H1 (cell line): ENCODE measurements at regions not wholly inside any gene's neighbourhood (a gene's known extent, or its start where the extent isn't known, plus 50 kb on each side); places are given as distances from the start of the nearest gene placed in this dataset.

Experiments
- CTCF ChIA-PET: fragments of 300-600 bp; sonication (Branson Sonifier 250); formaldehyde crosslinking; loops from one replicate; lab custom pipeline; 2021; ENCODE audit not compliant: partially characterized antibody; lab: Charles Lee
- POLR2A ChIA-PET: fragments of 300-600 bp; sonication (Branson Sonifier 250); formaldehyde crosslinking; loops from one replicate; lab custom pipeline; 2021; ENCODE audit warnings: inconsistent platforms; ENCODE audit not compliant: partially characterized antibody; lab: Charles Lee
- DNase-seq, 2 experiments: peaks; one replicate each; pipeline versions ENCODE4 v3.0.0 to v3.0.0-alpha.2; 2010 to 2022; ENCODE audit warnings: low spot score in 2 of 2, low read depth in 1 of 2, mixed read lengths in 1 of 2
- FAIRE-seq: peaks from 2 replicates; lab custom pipeline; 2011; peaks lifted over from hg19 to GRCh38; lab: Jason Lieb, UNC
- H2AFZ ChIP-seq: 2 replicates; pipeline ENCODE4 v1.8.1; 2012; ENCODE audit warnings: low read length, inconsistent platforms
- H2AK5ac ChIP-seq: 2 replicates; pipeline ENCODE4 v1.6.1; 2013; ENCODE audit warnings: low read depth, low read length
- H2BK120ac ChIP-seq: replicated peaks from 2 replicates; pipeline ENCODE3; 2013; ENCODE audit warnings: low read depth, low read length, inconsistent platforms
- H2BK12ac ChIP-seq: 2 replicates; pipeline ENCODE4 v1.6.1; 2013; ENCODE audit warnings: low read depth, low read length
- H2BK15ac ChIP-seq: 2 replicates; pipeline ENCODE4 v1.6.1; 2013; ENCODE audit warnings: low read length
- H2BK20ac ChIP-seq: 2 replicates; pipeline ENCODE4 v1.6.1; 2013; ENCODE audit warnings: low read length
- H2BK5ac ChIP-seq: 2 replicates; pipeline ENCODE4 v1.6.1; 2013; ENCODE audit warnings: low read depth, low read length
- H3K14ac ChIP-seq: 2 replicates; pipeline ENCODE4 v1.6.1; 2013; ENCODE audit warnings: inconsistent platforms; ENCODE audit not compliant: insufficient read length
- H3K18ac ChIP-seq: 2 replicates; pipeline ENCODE4 v1.6.1; 2013; ENCODE audit warnings: low read length; ENCODE audit errors: extremely low read depth
- H3K23ac ChIP-seq: 2 replicates; pipeline ENCODE4 v1.6.1; 2013; ENCODE audit warnings: inconsistent platforms; ENCODE audit not compliant: insufficient read length
- H3K23me2 ChIP-seq: 2 replicates; pipeline ENCODE4 v1.6.1; 2013; ENCODE audit warnings: low read depth, low read length
- H3K27ac ChIP-seq: 2 replicates; pipeline ENCODE4 v1.6.1; 2011; ENCODE audit warnings: low read depth, low read length, inconsistent platforms
- H3K27me3 ChIP-seq, 4 experiments: replicated peaks in 1 of 4; 1 replicate in 1 of 4; 2 replicates in 3 of 4; pipeline versions ENCODE4 v1.6.1 to v1.8.1; 2011 to 2013; ENCODE audit warnings: low read length in 3 of 4, mild to moderate bottlenecking in 3 of 4, inconsistent platforms in 2 of 4, mixed read lengths in 2 of 4, moderate library complexity in 1 of 4; ENCODE audit not compliant: control insufficient read depth in 3 of 4, insufficient read depth in 3 of 4; ENCODE audit errors: extremely low read depth in 1 of 4
- H3K36me3 ChIP-seq, 4 experiments: 2 replicates each; pipeline versions ENCODE4 v1.6.1 to v1.8.1; 2011 to 2013; ENCODE audit warnings: mild to moderate bottlenecking in 4 of 4, low read length in 3 of 4, moderate library complexity in 2 of 4, control low read depth in 1 of 4, inconsistent platforms in 1 of 4; ENCODE audit not compliant: insufficient read depth in 4 of 4, control insufficient read depth in 2 of 4
- H3K4ac ChIP-seq: replicated peaks from 2 replicates; pipeline ENCODE3; 2013; ENCODE audit warnings: low read length, low read depth, mixed read lengths, inconsistent platforms; ENCODE audit not compliant: insufficient read length
- H3K4me1 ChIP-seq, 4 experiments: replicated peaks in 1 of 4; 1 replicate in 1 of 4; 2 replicates in 3 of 4; pipeline versions ENCODE4 v1.6.1 to v1.8.1; 2011 to 2013; ENCODE audit warnings: low read length in 3 of 4, inconsistent platforms in 2 of 4, mixed read lengths in 1 of 4; ENCODE audit not compliant: insufficient read depth in 4 of 4, control insufficient read depth in 3 of 4
- H3K4me2 ChIP-seq, 2 experiments: 2 replicates each; pipeline versions ENCODE4 v1.6.1 to v1.8.1; 2011 to 2013; ENCODE audit warnings: low read depth in 2 of 2, low read length in 2 of 2, control low read depth in 1 of 2, inconsistent platforms in 1 of 2, mild to moderate bottlenecking in 1 of 2; ENCODE audit not compliant: insufficient read depth in 1 of 2
- H3K4me3 ChIP-seq, 4 experiments: fragments of 200-600, 300-600 bp in 1 of 4; sonication (generic), shearing (Covaris generic), sonication (Bioruptor Twin) in 1 of 4; 2 replicates each; pipeline versions ENCODE4 v1.5.1 to v1.8.1; 2011 to 2016; ENCODE audit warnings: low read length in 4 of 4, low read depth in 3 of 4, control low read depth in 2 of 4, inconsistent platforms in 2 of 4, mild to moderate bottlenecking in 2 of 4, mixed read lengths in 1 of 4, moderate library complexity in 1 of 4; ENCODE audit not compliant: insufficient read depth in 2 of 4; ENCODE audit errors: extremely low read depth in 1 of 4
- H3K56ac ChIP-seq: replicated peaks from 2 replicates; pipeline ENCODE3; 2013; ENCODE audit warnings: low read depth, mild to moderate bottlenecking, mixed read lengths, low read length, inconsistent platforms; ENCODE audit not compliant: insufficient read length
- H3K79me1 ChIP-seq: 2 replicates; pipeline ENCODE4 v1.6.1; 2013; ENCODE audit warnings: low read depth, low read length, control low read depth
- H3K79me2 ChIP-seq, 2 experiments: 2 replicates each; pipeline versions ENCODE4 v1.6.1 to v1.8.1; 2012 to 2013; ENCODE audit warnings: low read length in 2 of 2, mild to moderate bottlenecking in 2 of 2, inconsistent platforms in 1 of 2; ENCODE audit not compliant: insufficient read depth in 2 of 2, control insufficient read depth in 1 of 2
- H3K9ac ChIP-seq, 4 experiments: replicated peaks in 1 of 4; 1 replicate in 1 of 4; 2 replicates in 3 of 4; pipeline versions ENCODE4 v1.6.1 to v1.8.1; 2011 to 2013; ENCODE audit warnings: low read depth in 3 of 4, low read length in 3 of 4, control low read depth in 2 of 4, mild to moderate bottlenecking in 2 of 4, moderate library complexity in 2 of 4, inconsistent platforms in 1 of 4; ENCODE audit errors: extremely low read depth in 1 of 4
- H3K9me3 ChIP-seq, 2 experiments: 2 replicates each; pipeline versions ENCODE4 v1.6.1 to v1.8.1; 2012 to 2013; ENCODE audit warnings: mild to moderate bottlenecking in 2 of 2, moderate library complexity in 2 of 2, control low read depth in 1 of 2, inconsistent platforms in 1 of 2, low read depth in 1 of 2, low read length in 1 of 2, mixed read lengths in 1 of 2; ENCODE audit not compliant: insufficient read depth in 2 of 2
- H4K20me1 ChIP-seq, 2 experiments: replicated peaks in 1 of 2; 2 replicates each; pipeline versions ENCODE3 to v1.8.1; 2011 to 2013; ENCODE audit warnings: inconsistent platforms in 2 of 2, low read length in 2 of 2, mild to moderate bottlenecking in 1 of 2; ENCODE audit not compliant: insufficient read depth in 2 of 2, control insufficient read depth in 1 of 2
- H4K5ac ChIP-seq: 2 replicates; pipeline ENCODE4 v1.6.1; 2013; ENCODE audit warnings: low read length, low read depth, mixed read lengths, inconsistent platforms; ENCODE audit not compliant: insufficient read length
- H4K8ac ChIP-seq: 2 replicates; pipeline ENCODE4 v1.8.0; 2013; ENCODE audit warnings: mild to moderate bottlenecking, moderate library complexity, low read length, inconsistent platforms; ENCODE audit not compliant: insufficient read depth; ENCODE audit errors: extremely low read depth
- H4K91ac ChIP-seq: replicated peaks from 2 replicates; pipeline ENCODE3; 2013; ENCODE audit warnings: low read length, mixed read lengths, inconsistent platforms; ENCODE audit not compliant: insufficient read length
- ATF2 ChIP-seq: IDR thresholded peaks from 2 replicates; pipeline ENCODE4 v1.6.1; 2012; ENCODE audit warnings: low read length, inconsistent platforms
- CEBPB ChIP-seq: IDR thresholded peaks from 2 replicates; pipeline ENCODE4 v1.6.1; 2012; ENCODE audit warnings: low read depth, low read length
- GABPA ChIP-seq: IDR thresholded peaks from 2 replicates; pipeline ENCODE4 v1.6.1; 2011; ENCODE audit warnings: mild to moderate bottlenecking, low read length, moderate library complexity, borderline replicate concordance; ENCODE audit not compliant: insufficient read depth
- GTF2F1 ChIP-seq: IDR thresholded peaks from 2 replicates; pipeline ENCODE4 v1.6.1; 2012; ENCODE audit warnings: low read depth, low read length, improper control_type of control experiment, borderline replicate concordance
- JUN ChIP-seq: IDR thresholded peaks from 2 replicates; pipeline ENCODE4 v1.6.1; 2011; ENCODE audit warnings: low read depth, mild to moderate bottlenecking, improper control_type of control experiment, low read length
- NANOG ChIP-seq: IDR thresholded peaks from 2 replicates; pipeline ENCODE4 v1.6.1; 2011; ENCODE audit warnings: low read length, low read depth, mild to moderate bottlenecking, inconsistent platforms; ENCODE audit not compliant: insufficient read depth, poor library complexity, severe bottlenecking
- PHF8 ChIP-seq: fragments of 200-600 bp; sonication (generic); conservative IDR thresholded peaks from 2 replicates; pipeline ENCODE4 v1.7.1; 2012; ENCODE audit warnings: low read depth, mild to moderate bottlenecking, inconsistent platforms, low read length, moderate library complexity
- POLR2A ChIP-seq, 2 experiments: IDR thresholded peaks; 1 replicate in 1 of 2; 2 replicates in 1 of 2; pipeline ENCODE4 v1.6.1; 2011; ENCODE audit warnings: low read depth in 2 of 2, low read length in 2 of 2, mild to moderate bottlenecking in 2 of 2; ENCODE audit errors: control extremely low read depth in 1 of 2
- POU5F1 ChIP-seq: IDR thresholded peaks from 2 replicates; pipeline ENCODE4 v1.6.1; 2011; ENCODE audit warnings: low read depth, mild to moderate bottlenecking, low read length, moderate library complexity
- RXRA ChIP-seq: IDR thresholded peaks from 2 replicates; pipeline ENCODE4 v1.6.1; 2011; ENCODE audit warnings: low read depth, mild to moderate bottlenecking, low read length, moderate library complexity; ENCODE audit not compliant: insufficient read depth
- SIRT6 ChIP-seq: IDR thresholded peaks from one replicate; pipeline ENCODE4 v1.7.1; 2012; ENCODE audit warnings: low read length, inconsistent platforms
- SP1 ChIP-seq: IDR thresholded peaks from 2 replicates; pipeline ENCODE4 v1.6.1; 2011; ENCODE audit warnings: low read depth, low read length
- SP2 ChIP-seq: IDR thresholded peaks from 2 replicates; pipeline ENCODE4 v1.6.1; 2012; ENCODE audit warnings: mild to moderate bottlenecking, low read length, inconsistent platforms
- TAF7 ChIP-seq: optimal IDR thresholded peaks from 2 replicates; pipeline ENCODE3; 2011; ENCODE audit warnings: low read depth, mild to moderate bottlenecking, inconsistent platforms, low read length, moderate library complexity, borderline replicate concordance
- YY1 ChIP-seq: IDR thresholded peaks from 2 replicates; pipeline ENCODE4 v1.6.1; 2011; ENCODE audit warnings: low read depth, mild to moderate bottlenecking, low read length
- WGBS, 2 experiments: shearing (Covaris generic) in 1 of 2; methylation state at CpG; one replicate each; pipeline versions ENCODE4 v1.1.6 to v1.1.7; 2013 to 2015; ENCODE audit warnings: low lambda C conversion rate in 2 of 2, mixed read lengths in 2 of 2, inconsistent platforms in 1 of 2, low coverage in 1 of 2, missing lambda C conversion rate in 1 of 2; ENCODE audit not compliant: insufficient replicate concordance in 2 of 2, insufficient coverage in 1 of 2, insufficient read length in 1 of 2; ENCODE audit errors: extremely low coverage in 1 of 2, missing lambda C conversion rate in 1 of 2; 5-methylcytosine and 5-hydroxymethylcytosine counted together

- H3K9me3 ChIP-seq: no peaks in the 10 kb centered on the region
- CTCF ChIA-PET: no interaction called here
Observed at GRCh38 chr3:70808881-70809280, 496.4 kb upstream of the MDFIC2 start.

More at GRCh38 chr3:70808881-70809280, 496.4 kb upstream of the MDFIC2 start:
- Histone ChIP-seq H3K4me1 (no peaks in the 10 kb centered on the region), H3K56ac (no peak overlapping the region), H2AFZ (no peak overlapping the region), H2BK20ac (no peak overlapping the region), H3K36me3 (no peaks in the 10 kb centered on the region), H3K79me2 (no peaks in the 10 kb centered on the region), H3K79me1 (no peaks in the 10 kb centered on the region), H4K20me1 (no peaks in the 10 kb centered on the region)
- POLR2A ChIA-PET: no interaction called here
- no peak for TF ChIP-seq PHF8
- no peak for TF ChIP-seq ATF2
- no peak for TF ChIP-seq GABPA
- no peak for TF ChIP-seq POLR2A (IDR thresholded peaks at IDR 0.05; ENCODE audit: control extremely low read depth in 1 of 2, low read depth in 2 of 2, low read length in 2 of 2)
- no peak for TF ChIP-seq YY1
- TF ChIP-seq SIRT6: no peak
- no peak for TF ChIP-seq TAF7
- no peak for TF ChIP-seq CEBPB
- TF ChIP-seq POU5F1: no peak
- no peak for TF ChIP-seq JUN
- no peak for TF ChIP-seq SP1
- no peak for TF ChIP-seq NANOG
- no peak for TF ChIP-seq SP2
- TF ChIP-seq GTF2F1: no peak
- TF ChIP-seq RXRA: no peak
- TF ChIP-seq, all 59 proteins: peak for 0
- Histone ChIP-seq H3K18ac (no peak overlapping the region), H3K27me3 (no peaks in the 10 kb centered on the region), H3K23ac (no peak overlapping the region), H4K91ac (no peak overlapping the region), H2BK15ac (no peak overlapping the region), H3K4ac (no peak overlapping the region), H3K4me2 (no peak overlapping the region), H3K14ac (no peak overlapping the region), H4K5ac (no peak overlapping the region), H2AK5ac (no peak overlapping the region), H3K23me2 (no peaks in the 10 kb centered on the region), H2BK5ac (no peak overlapping the region), H2BK120ac (no peak overlapping the region), H2BK12ac (no peak overlapping the region), H3K4me3 (no peak overlapping the region), H3K9ac (no peak overlapping the region), H4K8ac (no peak overlapping the region), H3K27ac (no peak overlapping the region)
- DNase-seq (no peak), FAIRE-seq (no peak)
- 90% methylated on average over 1 of the region's 1 CpG; no CpG with 5 or more reads in 1 of the 2 experiments for WGBS, 2 experiments
